HG02798 (cell line): ENCODE measurements at regions not wholly inside any gene's neighbourhood (a gene's known extent, or its start where the extent isn't known, plus 50 kb on each side); places are given as distances from the start of the nearest gene placed in this dataset.

Experiments used
- ATAC-seq: cut with Tn5 transposase; IDR thresholded peaks from one replicate; pipeline ENCODE4 v1.9.1; 2021; ENCODE audit warnings: mild to moderate bottlenecking; ENCODE audit not compliant: unreplicated experiment, poor library complexity

- no peak for ATAC-seq
Observed at GRCh38 chr9:117490199-117490598, 75.3 kb upstream of the ASTN2 start.

- ATAC-seq, result no peak
Observed at GRCh38 chr9:117488659-117489058, 73.8 kb upstream of the ASTN2 start.

- ATAC-seq, result peak; percentile 97
Observed at GRCh38 chr9:117487555-117488175, 72.8 kb upstream of the ASTN2 start.

GRCh38 chr9:117486426-117486825, 71.6 kb upstream of the ASTN2 start:
- no peak for ATAC-seq

- ATAC-seq, result no peak
Observed at GRCh38 chr9:117485176-117485575, 70.3 kb upstream of the ASTN2 start.

GRCh38 chr9:117480729-117481128, 65.9 kb upstream of the ASTN2 start:
- ATAC-seq, result no peak

- ATAC-seq, result no peak
Observed at GRCh38 chr9:117480253-117480652, 65.4 kb upstream of the ASTN2 start.

GRCh38 chr9:117473293-117473692, 58.4 kb upstream of the ASTN2 start:
- ATAC-seq, result no peak

- ATAC-seq, result no peak
Observed at GRCh38 chr9:117470902-117471301, 56.0 kb upstream of the ASTN2 start.

- ATAC-seq, result no peak
Observed at GRCh38 chr9:117470455-117470854, 55.6 kb upstream of the ASTN2 start.

GRCh38 chr9:117466111-117466510, 51.3 kb upstream of the ASTN2 start:
- no peak for ATAC-seq

- ATAC-seq, result no peak
Observed at GRCh38 chr9:117465706-117466105, 50.8 kb upstream of the ASTN2 start.

GRCh38 chr9:117464941-117465616, 50.2 kb upstream of the ASTN2 start:
- ATAC-seq, result no peak
